ENCODE measurements at regions not wholly inside any gene's neighbourhood (a gene's known extent, or its start where the extent isn't known, plus 50 kb on each side); places are given as distances from the start of the nearest gene placed in this dataset.

- TF ChIP-seq ZNF70 (CRISPR knock-in tag; IDR thresholded peaks at IDR 0.05) (no peak), ZNF8 (CRISPR knock-in tag; IDR thresholded peaks at IDR 0.05) (no peak), TSHZ2 (CRISPR knock-in tag; IDR thresholded peaks at IDR 0.05) (no peak), ARNTL (CRISPR knock-in tag; IDR thresholded peaks at IDR 0.05; ENCODE audit: borderline replicate concordance, low read depth) (no peak), PATZ1 (CRISPR knock-in tag; IDR thresholded peaks at IDR 0.05; ENCODE audit: borderline replicate concordance) (no peak), PPARA (CRISPR knock-in tag; IDR thresholded peaks at IDR 0.05; ENCODE audit: borderline replicate concordance) (no peak)
These were observed 679.9 kb downstream of the ISL1 start for GRCh38 chr5:52063186-52063585.
